ENCODE measurements at regions not wholly inside any gene's neighbourhood (a gene's known extent, or its start where the extent isn't known, plus 50 kb on each side); places are given as distances from the start of the nearest gene placed in this dataset.

- TF ChIP-seq CTCF (IDR thresholded peaks at IDR 0.05), result no peak
- TF ChIP-seq EP300 (IDR thresholded peaks at IDR 0.05), result no peak
- no peak for TF ChIP-seq POLR2A (IDR thresholded peaks at IDR 0.05)
Observed at GRCh38 chr7:25675789-25676474, 447.6 kb upstream of the NPVF start.
